Subcutaneous abdominal adipose tissue (tissue), 5 donors: ENCODE measurements at regions not wholly inside any gene's neighbourhood (a gene's known extent, or its start where the extent isn't known, plus 50 kb on each side); places are given as distances from the start of the nearest gene placed in this dataset.

Source experiments
- H3K27ac ChIP-seq: one replicate; pipeline ENCODE4 v1.7.0; 2013; ENCODE audit warnings: low read depth, mild to moderate bottlenecking, inconsistent platforms, low read length, moderate library complexity
- H3K27me3 ChIP-seq, 5 donors: one replicate each; pipeline ENCODE4 v1.7.0; 2013; ENCODE audit warnings: low read length in 5 of 5, inconsistent platforms in 1 of 5; ENCODE audit not compliant: control insufficient read depth in 5 of 5, insufficient read depth in 4 of 5
- H3K36me3 ChIP-seq, 5 donors: one replicate each; pipeline ENCODE4 v1.7.0; 2013; ENCODE audit warnings: low read length in 5 of 5; ENCODE audit not compliant: control insufficient read depth in 5 of 5, insufficient read depth in 5 of 5
- H3K4me1 ChIP-seq, 5 donors: one replicate each; pipeline ENCODE4 v1.7.0; 2013; ENCODE audit warnings: low read length in 5 of 5, mild to moderate bottlenecking in 3 of 5, moderate library complexity in 1 of 5; ENCODE audit not compliant: control insufficient read depth in 5 of 5, insufficient read depth in 5 of 5
- H3K4me3 ChIP-seq, 5 donors: one replicate each; pipeline ENCODE4 v1.7.0; 2013; ENCODE audit warnings: low read length in 5 of 5, low read depth in 1 of 5
- H3K9ac ChIP-seq, 5 donors: one replicate each; pipeline ENCODE4 v1.7.0; 2013; ENCODE audit warnings: low read length in 5 of 5, mild to moderate bottlenecking in 4 of 5, moderate library complexity in 3 of 5
- H3K9me3 ChIP-seq, 5 donors: one replicate each; pipeline ENCODE4 v1.7.0; 2013; ENCODE audit warnings: low read length in 5 of 5; ENCODE audit not compliant: control insufficient read depth in 5 of 5
- donor health status: healthy.
- donor health status: healthy.
- donor health status: healthy.
- donor health status: healthy.
- donor health status: healthy.

- H3K4me1 ChIP-seq, result peaks cover 0 to 4% (median 0%) of the 10 kb centered on the region in 5 donors
- H3K4me3 ChIP-seq, result no peak overlapping the region
- no peaks in the 10 kb centered on the region for H3K36me3 ChIP-seq
- H3K9ac ChIP-seq, result no peak overlapping the region
- no peak overlapping the region for H3K27ac ChIP-seq
- no peaks in the 10 kb centered on the region for H3K27me3 ChIP-seq
- no peaks in the 10 kb centered on the region for H3K9me3 ChIP-seq
Measured at GRCh38 chr6:14693301-14694192, 552.3 kb upstream of the JARID2 start.

DNA sequence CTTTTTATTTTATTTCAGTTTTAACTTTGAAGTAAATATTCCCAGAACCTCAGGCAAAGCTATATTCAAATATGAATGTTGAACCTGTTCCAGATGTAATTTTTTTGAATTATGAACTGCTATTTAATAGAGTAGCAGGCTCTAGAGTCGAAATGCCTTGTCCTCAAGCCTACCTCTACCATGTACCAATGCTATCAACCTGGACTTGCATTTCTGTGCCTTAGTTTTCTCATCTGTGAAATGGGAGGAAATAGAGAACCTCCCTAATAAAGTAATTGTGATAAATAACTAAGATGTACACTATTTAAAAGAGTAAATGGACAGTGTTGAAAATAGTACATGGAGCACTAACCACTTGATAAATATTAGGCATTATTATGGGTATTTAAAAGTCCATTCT is 551.6 kb upstream of the JARID2 start:
- H3K9ac ChIP-seq, result no peak overlapping the region
- no peak overlapping the region for H3K4me3 ChIP-seq
- no peaks in the 10 kb centered on the region for H3K27me3 ChIP-seq
- H3K4me1 ChIP-seq, result peaks cover 0 to 4% (median 0%) of the 10 kb centered on the region in 5 donors
- H3K36me3 ChIP-seq, result no peaks in the 10 kb centered on the region
- no peak overlapping the region for H3K27ac ChIP-seq
- no peaks in the 10 kb centered on the region for H3K9me3 ChIP-seq

GRCh38 chr6:14695579-14695978 is 550.3 kb upstream of the JARID2 start:
- no peak overlapping the region for H3K9ac ChIP-seq
- no peaks in the 10 kb centered on the region for H3K36me3 ChIP-seq
- H3K9me3 ChIP-seq, result peaks cover 0 to 2% (median 0%) of the 10 kb centered on the region in 5 donors
- H3K4me3 ChIP-seq, result no peak overlapping the region
- H3K27me3 ChIP-seq, result no peaks in the 10 kb centered on the region
- H3K27ac ChIP-seq, result no peak overlapping the region
- peaks cover 0 to 4% (median 0%) of the 10 kb centered on the region in 5 donors for H3K4me1 ChIP-seq

DNA sequence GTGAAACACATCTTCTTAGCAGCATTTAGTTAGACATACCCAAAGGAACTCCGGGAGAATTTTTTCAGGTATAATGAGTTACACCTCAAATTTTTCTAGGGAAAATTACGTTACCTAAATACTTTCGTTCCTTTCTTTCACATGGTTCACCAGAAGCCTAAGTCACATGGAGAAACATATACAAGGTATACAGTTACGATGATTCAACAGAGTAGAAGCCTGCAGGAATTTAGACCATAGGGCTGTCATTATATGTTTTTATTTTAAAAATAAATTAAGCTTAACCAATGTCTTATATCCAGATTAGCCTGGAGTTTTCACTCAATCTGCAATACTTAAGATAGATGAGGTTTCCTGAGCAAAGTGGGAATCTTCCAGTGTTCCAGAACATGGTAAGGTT is 549.5 kb upstream of the JARID2 start:
- Histone ChIP-seq H3K36me3 (no peaks in the 10 kb centered on the region), H3K4me1 (peaks cover 0 to 4% (median 0%) of the 10 kb centered on the region in 5 donors), H3K9ac (no peak overlapping the region), H3K4me3 (no peak overlapping the region), H3K9me3 (peaks cover 0 to 2% (median 0%) of the 10 kb centered on the region in 5 donors), H3K27me3 (no peaks in the 10 kb centered on the region), H3K27ac (no peak overlapping the region)

DNA sequence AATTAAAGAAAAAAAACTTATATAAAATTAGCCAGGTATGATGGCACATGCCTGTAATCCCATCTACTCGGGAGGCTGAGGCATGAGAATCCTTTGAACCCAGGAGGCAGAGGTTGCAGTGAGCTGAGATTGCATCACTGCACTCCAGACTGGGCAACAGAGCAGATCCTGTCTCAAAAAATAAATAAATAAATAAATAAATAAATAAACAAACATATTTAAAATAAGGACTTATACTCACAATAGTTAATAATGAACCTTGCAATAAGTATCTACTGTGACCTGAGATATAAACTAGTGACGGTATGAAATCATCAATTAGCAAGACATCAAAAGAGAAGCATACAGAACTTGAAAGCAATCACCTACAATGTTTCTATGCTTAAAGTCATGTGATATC is 548.4 kb upstream of the JARID2 start:
- Histone ChIP-seq H3K9me3 (peaks cover 0 to 2% (median 0%) of the 10 kb centered on the region in 5 donors), H3K27me3 (no peaks in the 10 kb centered on the region), H3K4me1 (peaks cover 0 to 4% (median 0%) of the 10 kb centered on the region in 5 donors), H3K27ac (no peak overlapping the region), H3K9ac (no peak overlapping the region), H3K36me3 (no peaks in the 10 kb centered on the region), H3K4me3 (no peak overlapping the region)

DNA sequence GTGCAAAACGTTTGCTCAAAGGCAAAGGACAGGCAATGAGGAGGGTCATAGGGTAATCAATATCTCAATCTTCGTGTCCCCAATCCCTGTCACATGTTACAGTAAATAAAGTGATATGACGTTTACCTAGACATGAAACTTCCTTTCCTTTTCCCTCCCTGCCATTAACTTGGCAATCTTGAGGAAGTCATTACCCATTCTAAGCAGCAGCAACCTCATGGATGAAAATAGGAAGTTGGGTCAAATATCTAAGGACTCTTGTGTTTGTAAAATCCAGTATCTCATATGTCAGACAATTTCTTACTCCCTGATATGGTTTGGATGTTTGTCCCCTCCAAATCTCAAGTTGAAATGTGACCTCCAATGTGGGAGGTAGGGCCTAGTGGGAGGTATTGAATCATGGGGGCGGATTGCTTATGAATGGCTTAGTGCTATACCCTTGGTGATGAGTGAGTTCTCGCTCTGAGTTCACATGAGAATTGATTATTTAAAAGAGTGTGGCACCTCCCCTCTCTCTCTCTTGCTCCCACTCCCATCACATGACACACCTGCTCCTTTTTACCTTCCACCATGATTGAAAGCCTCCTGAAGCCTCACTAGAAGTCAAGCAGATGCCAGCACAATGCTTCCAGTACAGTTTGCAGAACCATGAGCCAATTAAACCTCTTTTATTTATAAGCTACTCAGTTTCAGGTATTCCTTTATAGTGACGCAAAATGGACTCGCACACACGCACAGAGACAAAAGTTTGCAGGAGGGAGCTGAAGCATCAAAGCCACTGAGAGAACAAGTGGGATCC is 545.9 kb upstream of the JARID2 start:
- peaks cover 0 to 2% (median 0%) of the 10 kb centered on the region in 5 donors for H3K9me3 ChIP-seq
- H3K27ac ChIP-seq, result no peak overlapping the region
- H3K4me1 ChIP-seq, result peaks cover 0 to 8% (median 6%) of the 10 kb centered on the region in 5 donors
- no peaks in the 10 kb centered on the region for H3K27me3 ChIP-seq
- no peak overlapping the region for H3K4me3 ChIP-seq
- no peaks in the 10 kb centered on the region for H3K36me3 ChIP-seq
- H3K9ac ChIP-seq, result no peak overlapping the region

- H3K4me3 ChIP-seq, result no peak overlapping the region
- peaks cover 0 to 5% (median 0%) of the 10 kb centered on the region in 5 donors for H3K27me3 ChIP-seq
- no peaks in the 10 kb centered on the region for H3K36me3 ChIP-seq
- H3K27ac ChIP-seq, result no peak overlapping the region
- peaks cover 0 to 2% (median 0%) of the 10 kb centered on the region in 5 donors for H3K9me3 ChIP-seq
- H3K4me1 ChIP-seq, result peaks cover 15 to 27% (median 24%) of the 10 kb centered on the region in 5 donors
- H3K9ac ChIP-seq, result no peak overlapping the region
Measured at GRCh38 chr6:14701946-14702345, 543.9 kb upstream of the JARID2 start.

DNA sequence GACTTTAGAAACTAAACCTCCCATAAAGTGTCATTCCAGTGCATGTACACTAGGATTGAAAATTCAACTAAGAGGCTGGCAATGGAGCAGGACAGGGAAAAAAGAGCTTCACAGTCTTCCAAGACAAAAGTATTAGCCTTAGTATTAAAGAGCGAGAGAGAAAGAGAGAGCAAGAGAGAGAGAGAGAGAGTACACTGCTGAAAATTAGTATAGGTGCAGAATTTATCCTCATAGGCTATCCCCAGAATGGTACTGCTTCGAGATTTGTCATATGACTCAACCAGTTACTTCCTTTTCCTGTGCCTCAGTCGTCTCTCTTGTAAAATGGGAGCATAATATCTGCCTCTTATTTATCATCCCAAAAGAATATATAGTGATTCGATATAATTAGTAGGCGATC is 543.2 kb upstream of the JARID2 start:
- H3K9me3 ChIP-seq, result peaks cover 0 to 2% (median 0%) of the 10 kb centered on the region in 5 donors
- no peak overlapping the region for H3K4me3 ChIP-seq
- peaks cover 0 to 5% (median 0%) of the 10 kb centered on the region in 5 donors for H3K27me3 ChIP-seq
- H3K9ac ChIP-seq, result no peak overlapping the region
- no peaks in the 10 kb centered on the region for H3K36me3 ChIP-seq
- no peak overlapping the region for H3K27ac ChIP-seq
- H3K4me1 ChIP-seq, result peaks cover 19 to 35% (median 31%) of the 10 kb centered on the region in 5 donors

DNA sequence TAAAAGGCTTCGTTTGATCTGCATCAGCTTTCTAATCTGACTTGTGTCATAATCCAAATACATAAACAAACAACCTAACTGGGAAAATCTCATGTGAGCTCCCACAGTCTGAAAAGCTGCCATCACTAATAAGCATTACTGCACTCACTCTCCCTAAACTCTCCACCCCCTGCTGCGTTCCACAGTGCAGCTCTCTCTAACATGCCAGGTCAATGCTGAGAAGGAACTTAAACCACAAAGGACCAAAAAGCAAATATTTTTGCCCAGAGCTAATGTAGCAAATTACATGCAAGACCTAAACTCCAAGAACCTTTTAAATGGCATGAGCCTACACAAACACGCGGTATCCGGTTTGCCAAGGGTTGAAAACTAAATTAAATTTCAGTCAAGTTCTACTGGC is 542.3 kb upstream of the JARID2 start:
- Histone ChIP-seq H3K36me3 (no peaks in the 10 kb centered on the region), H3K4me3 (no peak overlapping the region), H3K27me3 (peaks cover 0 to 5% (median 0%) of the 10 kb centered on the region in 5 donors), H3K9me3 (peaks cover 0 to 2% (median 0%) of the 10 kb centered on the region in 5 donors), H3K9ac (no peak overlapping the region), H3K4me1 (peaks cover 19 to 40% (median 36%) of the 10 kb centered on the region in 5 donors), H3K27ac (no peak overlapping the region)
